ENCODE measurements at regions not wholly inside any gene's neighbourhood (a gene's known extent, or its start where the extent isn't known, plus 50 kb on each side); places are given as distances from the start of the nearest gene placed in this dataset.

GRCh38 chr21:25005388-25005787, 601.9 kb downstream of the MRPL39 start:
- 93% methylated on average over 7 of the region's 7 CpGs for WGBS
- Histone ChIP-seq H3K27ac (ENCODE audit: low read depth, low read length) (no peak overlapping the region), H3K4me1 (ENCODE audit: insufficient read depth, low read length) (no peaks in the 10 kb centered on the region), H3K4me3 (ENCODE audit: low read length) (no peak overlapping the region), H3K27me3 (ENCODE audit: insufficient read depth, low read length) (no peaks in the 10 kb centered on the region), H3K9ac (ENCODE audit: low read depth, low read length) (no peak overlapping the region), H3K9me3 (ENCODE audit: insufficient read depth, low read depth, low read length) (no peaks in the 10 kb centered on the region), H3K36me3 (ENCODE audit: insufficient read depth, low read length) (no peaks in the 10 kb centered on the region)

- no peak overlapping the region for H3K27ac ChIP-seq (ENCODE audit: low read depth, low read length)
- no peaks in the 10 kb centered on the region for H3K27me3 ChIP-seq (ENCODE audit: insufficient read depth, low read length)
- H3K36me3 ChIP-seq (ENCODE audit: insufficient read depth, low read length), result no peaks in the 10 kb centered on the region
- H3K4me3 ChIP-seq (ENCODE audit: low read length), result no peak overlapping the region
- H3K4me1 ChIP-seq (ENCODE audit: insufficient read depth, low read length), result no peaks in the 10 kb centered on the region
- H3K9me3 ChIP-seq (ENCODE audit: insufficient read depth, low read depth, low read length), result no peaks in the 10 kb centered on the region
- 98% methylated on average over 2 of the region's 2 CpGs for WGBS
- no peak overlapping the region for H3K9ac ChIP-seq (ENCODE audit: low read depth, low read length)
Measured at GRCh38 chr21:25002676-25003075, 604.6 kb downstream of the MRPL39 start.

GRCh38 chr21:24995216-24995615, 612.1 kb downstream of the MRPL39 start:
- Histone ChIP-seq H3K4me3 (ENCODE audit: low read length) (no peak overlapping the region), H3K9me3 (ENCODE audit: insufficient read depth, low read depth, low read length) (no peaks in the 10 kb centered on the region), H3K36me3 (ENCODE audit: insufficient read depth, low read length) (no peaks in the 10 kb centered on the region), H3K27ac (ENCODE audit: low read depth, low read length) (no peak overlapping the region), H3K27me3 (ENCODE audit: insufficient read depth, low read length) (no peaks in the 10 kb centered on the region), H3K9ac (ENCODE audit: low read depth, low read length) (no peak overlapping the region), H3K4me1 (ENCODE audit: insufficient read depth, low read length) (no peaks in the 10 kb centered on the region; the same call in 1 of the 2 replicates)
- 80% methylated on average over 2 of the region's 3 CpGs for WGBS

GRCh38 chr21:24994717-24995116, 612.6 kb downstream of the MRPL39 start:
- no peaks in the 10 kb centered on the region; the same call in 1 of the 2 replicates for H3K4me1 ChIP-seq (ENCODE audit: insufficient read depth, low read length)
- no peaks in the 10 kb centered on the region for H3K36me3 ChIP-seq (ENCODE audit: insufficient read depth, low read length)
- no peak overlapping the region for H3K27ac ChIP-seq (ENCODE audit: low read depth, low read length)
- WGBS, result 99% methylated on average over 3 of the region's 4 CpGs
- H3K4me3 ChIP-seq (ENCODE audit: low read length), result no peak overlapping the region
- H3K27me3 ChIP-seq (ENCODE audit: insufficient read depth, low read length), result no peaks in the 10 kb centered on the region
- no peak overlapping the region for H3K9ac ChIP-seq (ENCODE audit: low read depth, low read length)
- H3K9me3 ChIP-seq (ENCODE audit: insufficient read depth, low read depth, low read length), result no peaks in the 10 kb centered on the region

- no peak overlapping the region for H3K9ac ChIP-seq (ENCODE audit: low read depth, low read length)
- peaks cover 6% of the 10 kb centered on the region for H3K4me1 ChIP-seq (ENCODE audit: insufficient read depth, low read length)
- H3K36me3 ChIP-seq (ENCODE audit: insufficient read depth, low read length), result no peaks in the 10 kb centered on the region
- H3K9me3 ChIP-seq (ENCODE audit: insufficient read depth, low read depth, low read length), result no peaks in the 10 kb centered on the region
- H3K27ac ChIP-seq (ENCODE audit: low read depth, low read length), result no peak overlapping the region
- H3K27me3 ChIP-seq (ENCODE audit: insufficient read depth, low read length), result no peaks in the 10 kb centered on the region
- H3K4me3 ChIP-seq (ENCODE audit: low read length), result no peak overlapping the region
Measured at GRCh38 chr21:24989516-24989915, 617.8 kb downstream of the MRPL39 start.

- no peak overlapping the region for H3K27ac ChIP-seq (ENCODE audit: low read depth, low read length)
- no peak overlapping the region for H3K4me3 ChIP-seq (ENCODE audit: low read length)
- peaks cover 10% of the 10 kb centered on the region for H3K4me1 ChIP-seq (ENCODE audit: insufficient read depth, low read length)
- no peaks in the 10 kb centered on the region for H3K9me3 ChIP-seq (ENCODE audit: insufficient read depth, low read depth, low read length)
- no peaks in the 10 kb centered on the region for H3K27me3 ChIP-seq (ENCODE audit: insufficient read depth, low read length)
- H3K36me3 ChIP-seq (ENCODE audit: insufficient read depth, low read length), result no peaks in the 10 kb centered on the region
- H3K9ac ChIP-seq (ENCODE audit: low read depth, low read length), result no peak overlapping the region
- 95% methylated on average over 8 of the region's 8 CpGs for WGBS
Measured at GRCh38 chr21:24988941-24989340, 618.3 kb downstream of the MRPL39 start.

GRCh38 chr21:24976238-24976637, 631.0 kb downstream of the MRPL39 start:
- no peaks in the 10 kb centered on the region for H3K27me3 ChIP-seq (ENCODE audit: insufficient read depth, low read length)
- peaks cover 8% of the 10 kb centered on the region; the same call in 1 of the 2 replicates for H3K9me3 ChIP-seq (ENCODE audit: insufficient read depth, low read depth, low read length)
- H3K9ac ChIP-seq (ENCODE audit: low read depth, low read length), result no peak overlapping the region
- no peaks in the 10 kb centered on the region for H3K4me1 ChIP-seq (ENCODE audit: insufficient read depth, low read length)
- H3K36me3 ChIP-seq (ENCODE audit: insufficient read depth, low read length), result no peaks in the 10 kb centered on the region
- H3K4me3 ChIP-seq (ENCODE audit: low read length), result no peak overlapping the region
- H3K27ac ChIP-seq (ENCODE audit: low read depth, low read length), result no peak overlapping the region
- no CpG with 5 or more reads among the region's 1 CpG for WGBS

- no peak overlapping the region for H3K9ac ChIP-seq (ENCODE audit: low read depth, low read length)
- peaks cover 8% of the 10 kb centered on the region; the same call in 1 of the 2 replicates for H3K9me3 ChIP-seq (ENCODE audit: insufficient read depth, low read depth, low read length)
- 71% methylated on average over 1 of the region's 1 CpG for WGBS
- no peak overlapping the region for H3K27ac ChIP-seq (ENCODE audit: low read depth, low read length)
- no peaks in the 10 kb centered on the region for H3K36me3 ChIP-seq (ENCODE audit: insufficient read depth, low read length)
- H3K4me1 ChIP-seq (ENCODE audit: insufficient read depth, low read length), result no peaks in the 10 kb centered on the region
- H3K27me3 ChIP-seq (ENCODE audit: insufficient read depth, low read length), result no peaks in the 10 kb centered on the region
- H3K4me3 ChIP-seq (ENCODE audit: low read length), result no peak overlapping the region
Measured at GRCh38 chr21:24969068-24969467, 638.2 kb downstream of the MRPL39 start.

- Histone ChIP-seq H3K36me3 (ENCODE audit: insufficient read depth, low read length) (no peaks in the 10 kb centered on the region), H3K4me1 (ENCODE audit: insufficient read depth, low read length) (no peaks in the 10 kb centered on the region), H3K4me3 (ENCODE audit: low read length) (no peak overlapping the region), H3K9ac (ENCODE audit: low read depth, low read length) (no peak overlapping the region), H3K27ac (ENCODE audit: low read depth, low read length) (no peak overlapping the region), H3K27me3 (ENCODE audit: insufficient read depth, low read length) (no peaks in the 10 kb centered on the region), H3K9me3 (ENCODE audit: insufficient read depth, low read depth, low read length) (no peaks in the 10 kb centered on the region)
- WGBS, result 74% methylated on average over 6 of the region's 6 CpGs
Measured at GRCh38 chr21:24955275-24955961, 651.9 kb downstream of the MRPL39 start.

- Histone ChIP-seq H3K27ac (ENCODE audit: low read depth, low read length) (no peak overlapping the region), H3K36me3 (ENCODE audit: insufficient read depth, low read length) (no peaks in the 10 kb centered on the region), H3K27me3 (ENCODE audit: insufficient read depth, low read length) (no peaks in the 10 kb centered on the region), H3K9me3 (ENCODE audit: insufficient read depth, low read depth, low read length) (no peaks in the 10 kb centered on the region), H3K4me1 (ENCODE audit: insufficient read depth, low read length) (peaks cover under 1% of the 10 kb centered on the region; the same call in 1 of the 2 replicates), H3K9ac (ENCODE audit: low read depth, low read length) (no peak overlapping the region), H3K4me3 (ENCODE audit: low read length) (no peak overlapping the region)
- WGBS, result 81% methylated on average over 3 of the region's 4 CpGs
Measured at GRCh38 chr21:24948186-24948585, 659.1 kb downstream of the MRPL39 start.

- H3K9me3 ChIP-seq (ENCODE audit: insufficient read depth, low read depth, low read length), result no peaks in the 10 kb centered on the region
- no peak overlapping the region for H3K4me3 ChIP-seq (ENCODE audit: low read length)
- no peak overlapping the region for H3K27ac ChIP-seq (ENCODE audit: low read depth, low read length)
- H3K36me3 ChIP-seq (ENCODE audit: insufficient read depth, low read length), result no peaks in the 10 kb centered on the region
- peaks cover 21% of the 10 kb centered on the region for H3K4me1 ChIP-seq (ENCODE audit: insufficient read depth, low read length)
- no peaks in the 10 kb centered on the region for H3K27me3 ChIP-seq (ENCODE audit: insufficient read depth, low read length)
- no peak overlapping the region for H3K9ac ChIP-seq (ENCODE audit: low read depth, low read length)
Measured at GRCh38 chr21:24945910-24946309, 661.4 kb downstream of the MRPL39 start.

All from HUES64 (cell line).